ENCODE measurements at regions not wholly inside any gene's neighbourhood (a gene's known extent, or its start where the extent isn't known, plus 50 kb on each side); places are given as distances from the start of the nearest gene placed in this dataset.

- no peak for TF ChIP-seq GATA2 (IDR thresholded peaks at IDR 0.05; ENCODE audit: low read depth, low read length)
- no peak for TF ChIP-seq GATA3 (IDR thresholded peaks at IDR 0.05; ENCODE audit: low read depth, low read length)
Observed at GRCh38 chr2:136715146-136715545, 50.2 kb upstream of the THSD7B start.

All from SH-SY5Y (cell line).